Endothelial cell of hepatic sinusoid (primary cell): ENCODE measurements at regions not wholly inside any gene's neighbourhood (a gene's known extent, or its start where the extent isn't known, plus 50 kb on each side); places are given as distances from the start of the nearest gene placed in this dataset.

ENCODE experiments used
- in situ Hi-C: cut with HindIII; loops from 2 replicates; pipeline ENCODE4 v1.10.0; 2017; ENCODE audit warnings: low sequenced_read_pairs

DNA sequence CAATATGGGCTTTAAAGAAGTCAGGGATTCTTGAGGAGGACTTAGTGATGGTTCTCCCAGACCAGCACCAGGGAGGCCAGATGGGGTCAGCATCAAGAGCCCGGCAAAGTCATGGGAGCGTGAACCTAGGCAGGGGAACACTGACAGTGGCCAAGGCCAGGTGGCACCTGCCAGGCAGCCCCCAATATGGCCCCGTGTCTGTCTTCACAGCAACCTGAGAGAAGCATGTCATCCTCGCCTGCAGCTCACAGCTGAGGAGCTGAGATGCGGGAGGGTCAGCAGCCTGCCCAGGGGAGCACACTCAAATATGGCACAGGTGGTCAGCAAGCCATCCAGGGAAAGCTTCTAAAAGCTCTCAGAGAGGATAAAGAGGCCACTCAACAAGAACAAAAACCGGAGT is 105.7 kb upstream of the GPC1 start:
- in situ Hi-C loops, result loop anchor here (5.0 kb wide), 1 partner anchor 93 kb away; no protein-coding TSS in a partner anchor

DNA sequence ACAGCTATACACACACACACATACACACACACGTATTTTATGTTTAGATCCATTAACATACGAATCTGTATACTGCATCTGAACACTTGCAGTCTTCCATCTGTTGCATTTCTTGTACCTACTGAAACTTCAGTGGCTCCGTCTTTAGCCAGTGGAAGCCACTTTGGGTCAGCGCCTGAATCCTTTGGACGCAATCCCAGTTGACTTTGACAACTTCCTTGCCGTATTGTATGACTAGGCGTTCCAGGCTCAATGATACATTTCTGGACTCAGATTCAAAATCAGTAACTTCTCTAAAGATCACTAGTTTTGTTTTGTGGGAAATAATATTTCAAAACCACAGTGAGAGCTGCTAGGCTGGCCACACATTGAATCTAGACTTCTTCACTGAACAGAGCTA is 101.5 kb upstream of the GPC1 start:
- in situ Hi-C loops, result no loop called here

DNA sequence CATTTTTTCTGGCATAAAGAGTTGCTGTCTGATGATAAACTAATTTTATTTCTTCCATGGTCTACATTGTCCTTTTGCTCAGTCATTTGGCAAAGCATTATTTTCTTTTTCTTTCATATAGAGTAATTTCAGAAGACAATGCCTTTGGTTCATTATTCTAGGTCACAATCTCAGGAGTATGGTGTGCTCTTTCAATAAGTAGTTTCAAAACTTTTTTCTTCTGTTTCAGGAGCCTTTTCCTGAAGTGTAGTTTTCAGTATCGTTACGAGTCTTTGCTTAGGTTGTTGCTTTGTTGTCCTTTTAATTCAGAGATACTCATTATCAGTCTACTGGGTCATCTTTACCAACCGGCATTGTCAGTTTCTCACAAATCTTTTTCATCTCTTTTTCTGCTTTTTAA is 100.4 kb upstream of the GPC1 start:
- in situ Hi-C loops, result loop anchor here (5.0 kb wide), 1 partner anchor 37 kb away; no protein-coding TSS in a partner anchor

DNA sequence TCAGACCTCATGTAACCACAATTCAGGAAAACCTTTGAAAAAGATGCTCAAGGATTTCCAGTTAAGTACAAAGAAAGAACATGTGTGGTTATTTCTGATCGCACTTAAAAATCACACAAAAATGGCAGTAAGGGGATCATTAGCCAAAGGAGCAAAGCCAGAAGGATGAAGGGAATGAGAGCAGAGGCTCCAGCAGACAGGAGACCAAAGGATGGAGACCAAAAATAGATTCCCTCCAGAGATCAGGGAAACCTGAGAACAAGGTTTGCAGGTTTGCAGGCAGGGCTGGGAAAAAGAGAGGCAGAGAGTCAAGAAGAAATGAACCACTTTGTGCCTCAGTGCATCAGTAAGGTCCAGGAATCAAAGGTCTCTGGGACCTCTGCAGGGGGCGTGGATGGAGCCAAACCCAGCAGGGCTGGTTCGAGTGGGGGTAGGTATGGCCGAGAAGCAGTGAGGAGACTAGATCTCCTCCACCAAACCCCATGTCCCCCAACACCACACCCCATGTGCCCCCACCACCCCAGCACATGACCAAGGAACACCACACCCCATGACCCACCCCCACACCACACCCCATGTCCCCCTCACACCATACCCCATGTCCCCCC is 98.5 kb upstream of the GPC1 start:
- in situ Hi-C loops, result loop anchor here (5.0 kb wide), 1 partner anchor 35 kb away; no protein-coding TSS in a partner anchor

DNA sequence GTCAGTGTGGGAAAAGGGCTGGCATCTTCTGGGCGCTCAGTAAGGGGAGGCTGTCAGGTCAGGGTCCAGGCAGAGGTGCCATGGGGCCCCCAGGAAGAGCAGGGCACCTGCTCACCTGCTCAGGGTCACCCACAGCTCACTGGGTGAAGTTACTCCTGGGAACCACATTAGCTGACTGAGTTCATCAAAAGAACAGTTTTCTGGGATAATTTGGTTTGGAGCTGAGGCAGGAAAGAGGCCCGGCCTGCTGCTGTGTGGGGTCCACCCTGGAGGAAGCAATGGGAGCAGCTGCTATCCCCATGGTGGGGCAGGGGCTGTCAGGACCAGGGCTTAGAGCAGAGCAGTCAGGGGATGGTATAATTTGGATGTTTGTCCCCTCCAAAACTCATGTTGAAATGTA is 97.2 kb upstream of the GPC1 start:
- in situ Hi-C loops, result loop anchor here (5.0 kb wide), 1 partner anchor 34 kb away; no protein-coding TSS in a partner anchor

DNA sequence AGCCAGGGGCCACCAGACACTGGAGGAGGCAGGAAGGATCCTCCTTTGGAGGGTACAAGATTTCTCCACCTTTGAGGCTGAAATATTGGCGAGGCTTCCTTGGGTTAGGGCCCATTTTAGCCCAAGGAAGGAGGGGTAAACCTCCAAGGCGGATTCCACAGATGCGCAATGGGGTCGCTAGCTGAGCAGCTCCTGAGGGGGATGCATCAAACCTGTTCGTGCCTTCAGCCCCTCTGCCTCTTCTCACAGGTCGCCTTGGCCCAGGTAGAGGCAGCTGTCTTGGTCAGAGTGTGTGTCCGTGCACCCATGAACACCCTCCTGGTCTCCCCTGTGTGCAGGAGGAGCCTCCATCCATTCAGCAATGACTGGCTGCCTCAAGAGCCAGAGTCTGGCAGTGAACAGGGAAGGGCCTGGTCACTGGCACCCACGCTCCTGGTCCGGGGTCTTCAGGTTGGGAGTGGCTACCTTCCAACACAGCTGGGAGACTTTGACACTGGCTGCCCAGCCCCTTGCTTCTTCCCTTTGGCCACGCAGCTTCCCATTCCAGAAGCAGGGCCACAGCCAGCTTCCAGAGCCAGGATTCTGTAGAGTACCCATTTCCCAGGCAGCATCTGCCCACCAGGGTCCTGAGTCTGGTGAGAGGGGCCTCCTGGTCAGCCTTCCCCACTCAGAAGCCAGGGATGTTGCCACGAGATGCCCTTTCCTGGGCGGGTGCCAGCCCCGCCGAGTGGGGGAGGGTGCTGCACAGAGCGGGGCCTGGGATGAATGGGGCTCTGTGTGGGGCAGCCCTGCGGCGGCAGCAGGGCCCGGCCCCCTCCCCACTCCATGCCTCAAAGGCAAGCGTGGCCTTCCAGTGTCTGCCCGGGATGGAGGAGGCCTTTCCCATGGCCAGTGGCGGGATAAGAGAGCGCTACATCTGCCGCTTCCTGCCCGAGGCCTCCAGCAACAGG is 95.8 kb upstream of the GPC1 start:
- in situ Hi-C loops, result loop anchor here (5.0 kb wide), 1 partner anchor 33 kb away; no protein-coding TSS in a partner anchor

DNA sequence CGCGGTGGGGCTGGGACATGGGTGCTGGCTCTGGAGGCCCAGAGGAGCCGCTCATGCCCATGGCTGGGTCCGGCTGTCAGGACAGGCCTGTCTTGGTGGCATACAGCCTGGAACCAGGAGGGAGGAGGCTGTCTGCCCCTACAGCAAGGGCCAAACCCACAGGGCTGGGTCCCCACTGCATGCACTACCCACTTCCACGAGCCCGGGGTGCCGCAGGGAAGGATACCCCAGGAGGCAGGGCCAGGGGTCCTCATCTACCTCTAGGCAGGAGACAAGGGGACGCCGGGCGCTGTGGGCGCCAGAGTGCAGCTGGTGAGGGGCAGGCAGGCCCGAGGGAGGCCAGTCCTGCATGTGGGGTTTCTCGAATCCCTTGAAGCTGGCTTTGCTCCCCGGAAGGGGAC is 95.1 kb upstream of the GPC1 start:
- in situ Hi-C loops, result no loop called here

DNA sequence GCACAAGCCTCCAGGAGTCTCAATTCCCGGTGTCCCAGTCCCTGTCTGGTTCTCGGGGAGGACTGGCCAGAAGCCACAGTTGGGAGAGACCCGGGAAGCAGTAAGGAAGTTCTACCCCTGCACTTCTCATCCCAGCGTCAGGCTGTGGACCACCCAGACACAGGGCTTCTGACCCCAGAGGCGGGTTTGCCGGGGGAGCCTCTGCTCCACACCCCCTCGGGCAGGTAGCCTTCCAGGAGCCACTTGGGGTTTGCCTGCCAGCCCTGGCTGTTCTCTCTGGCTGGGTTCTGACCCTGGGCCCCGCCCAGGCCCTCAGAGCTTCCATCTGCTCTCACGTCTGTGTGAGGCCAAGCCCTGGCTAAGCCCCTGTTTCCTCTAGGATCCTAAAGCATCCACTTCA is 94.4 kb upstream of the GPC1 start:
- in situ Hi-C loops, result no loop called here

DNA sequence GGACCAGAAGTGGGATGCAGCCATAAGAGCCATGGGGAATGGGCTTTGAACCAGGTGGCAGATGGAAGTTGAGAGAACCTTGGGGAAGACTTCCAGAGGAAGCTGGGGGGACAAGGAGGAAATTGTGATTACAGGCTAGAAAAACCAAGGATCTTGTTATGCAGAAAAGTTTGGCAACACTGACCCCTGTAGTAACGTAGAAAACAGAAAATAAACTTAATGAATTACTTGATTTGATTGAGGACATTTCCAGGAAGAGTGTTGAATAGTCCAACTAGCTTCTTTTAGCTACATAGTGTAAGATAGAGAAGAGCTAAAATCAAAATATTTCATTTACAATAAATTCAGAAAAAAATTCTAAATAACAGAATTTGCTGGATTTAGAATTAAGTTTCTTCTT is 91.9 kb upstream of the GPC1 start:
- in situ Hi-C loops, result no loop called here

DNA sequence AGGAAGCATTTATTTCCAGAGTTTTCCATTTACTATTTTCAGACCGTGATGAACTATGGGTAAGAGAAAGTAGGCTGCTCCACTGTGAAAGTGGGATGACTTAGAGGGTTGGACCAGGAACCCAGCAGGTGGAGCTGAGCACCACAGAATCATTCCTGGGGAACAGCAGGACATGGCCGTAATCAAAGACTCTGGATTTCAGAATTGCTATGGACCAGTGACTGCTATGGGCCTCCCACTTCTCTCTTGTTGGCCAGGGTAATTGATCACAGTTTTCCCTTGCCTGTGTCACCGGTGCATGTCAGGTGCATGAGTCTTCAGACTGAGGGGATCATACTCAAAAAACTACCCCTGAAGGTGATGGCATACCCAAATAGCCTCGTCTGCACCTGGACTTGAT is 90.6 kb upstream of the GPC1 start:
- in situ Hi-C loops, result no loop called here

DNA sequence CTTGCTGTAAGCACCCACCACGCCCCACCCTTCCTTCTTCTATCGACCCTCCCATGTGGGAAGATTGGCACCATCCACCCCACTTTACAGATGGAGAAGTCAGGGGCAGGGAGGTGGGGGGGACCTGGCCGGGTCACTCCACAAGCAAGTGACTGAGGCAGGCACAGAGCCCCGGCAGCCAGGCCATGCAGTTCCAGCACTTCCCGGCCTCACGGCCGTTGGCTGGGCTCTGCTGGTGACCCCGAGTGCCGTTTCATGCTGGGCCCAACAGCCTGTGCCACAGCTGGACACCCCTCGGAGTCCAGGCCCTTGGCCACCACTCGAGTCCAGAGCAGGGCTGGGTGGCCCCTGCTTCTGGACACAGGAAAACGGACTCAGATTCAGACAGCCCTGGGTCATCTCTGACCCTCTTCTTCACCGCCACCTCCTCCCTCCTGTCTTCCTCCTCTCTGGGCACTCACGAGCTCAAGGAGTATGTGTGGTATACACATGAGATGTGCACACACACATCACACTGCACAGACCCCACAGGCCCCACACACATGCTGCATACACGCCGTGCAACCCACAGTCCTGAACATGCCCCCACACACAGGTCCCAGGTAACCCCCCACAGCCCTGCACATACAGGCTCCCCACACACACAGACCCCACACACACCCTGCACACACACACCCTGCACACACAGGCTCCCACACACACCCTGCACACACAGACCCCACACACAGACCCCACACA is 89.3 kb upstream of the GPC1 start:
- in situ Hi-C loops, result no loop called here

DNA sequence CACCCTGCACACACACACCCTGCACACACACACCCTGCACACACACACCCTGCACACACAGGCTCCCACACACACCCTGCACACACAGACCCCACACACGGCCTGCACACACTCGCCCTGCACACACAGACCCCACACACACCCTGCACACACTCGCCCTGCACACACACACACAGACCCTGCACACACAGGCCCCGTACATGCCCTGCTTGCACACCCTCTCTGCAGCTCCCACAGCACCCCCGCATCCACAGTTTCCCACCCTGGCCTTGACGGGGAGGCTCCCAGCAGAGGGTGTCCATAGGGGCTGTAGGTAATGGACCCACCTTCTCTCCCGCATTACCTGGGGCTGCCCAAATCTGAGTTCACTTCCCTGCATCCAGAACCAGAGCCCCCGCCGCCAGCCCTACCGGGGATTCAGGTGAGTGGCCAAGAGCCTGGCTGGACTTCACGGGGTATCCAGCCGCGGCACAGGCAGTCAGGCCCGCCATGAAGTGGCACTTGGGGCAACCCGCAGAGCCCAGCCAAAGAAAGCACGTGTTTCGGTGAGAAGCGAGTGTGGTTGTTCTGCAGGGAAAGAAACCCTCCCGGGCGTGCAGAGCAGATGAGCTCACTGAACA is 88.6 kb upstream of the GPC1 start:
- in situ Hi-C loops, result no loop called here

DNA sequence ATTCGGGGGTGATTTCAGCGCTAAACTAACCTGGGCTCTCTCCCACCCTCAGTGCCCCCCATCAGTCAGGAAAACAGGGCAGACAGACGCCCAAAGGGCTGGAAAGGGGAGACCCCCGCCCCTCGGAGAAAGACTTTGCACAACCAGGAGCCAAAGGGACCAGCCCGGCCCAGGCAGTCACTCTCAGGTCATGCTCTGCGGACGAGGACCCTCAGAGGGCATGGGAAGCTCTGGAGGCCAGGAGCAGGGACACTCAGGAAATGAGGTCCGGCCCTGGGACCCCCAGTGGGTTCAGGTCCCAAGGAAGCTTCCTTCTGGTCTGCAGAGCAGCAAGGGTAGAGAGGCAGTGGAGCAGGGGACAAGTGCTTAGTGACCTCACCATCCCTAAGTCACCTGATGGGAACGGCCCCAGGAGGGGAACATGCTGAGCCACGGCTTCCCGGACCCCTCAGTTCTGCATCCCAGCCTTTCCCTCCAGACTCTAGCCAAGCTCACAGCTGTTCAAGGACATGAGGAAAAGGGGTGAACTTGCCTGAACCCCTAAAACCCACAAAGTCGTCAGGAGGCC is 88.0 kb upstream of the GPC1 start:
- in situ Hi-C loops, result no loop called here

DNA sequence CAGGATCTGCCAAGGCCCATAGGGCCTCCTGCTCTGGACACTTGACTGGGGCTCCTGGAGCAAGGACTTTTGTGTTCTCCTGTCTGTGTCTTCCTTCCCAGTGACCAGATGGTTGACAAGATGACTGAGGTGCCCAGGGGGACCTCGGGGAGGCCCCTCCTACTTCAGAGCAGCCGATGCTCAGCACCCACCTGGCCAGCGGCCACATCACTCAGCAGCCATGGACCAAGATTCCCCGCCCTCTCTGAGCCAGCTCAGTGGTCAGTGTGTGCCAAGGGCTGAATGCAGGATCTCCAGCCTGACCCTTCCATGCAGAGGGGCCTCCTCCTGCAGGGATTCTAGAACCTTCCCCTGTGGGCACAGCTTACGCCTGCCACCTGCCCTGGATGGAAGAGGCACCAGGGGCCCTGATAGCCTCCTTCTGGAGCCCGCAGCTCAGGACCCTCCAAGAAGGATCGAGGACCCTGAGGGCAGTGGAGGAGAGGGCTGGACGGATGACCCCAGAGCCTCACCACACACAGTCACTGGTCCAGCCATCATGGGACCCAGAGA is 87.4 kb upstream of the GPC1 start:
- in situ Hi-C loops, result no loop called here

DNA sequence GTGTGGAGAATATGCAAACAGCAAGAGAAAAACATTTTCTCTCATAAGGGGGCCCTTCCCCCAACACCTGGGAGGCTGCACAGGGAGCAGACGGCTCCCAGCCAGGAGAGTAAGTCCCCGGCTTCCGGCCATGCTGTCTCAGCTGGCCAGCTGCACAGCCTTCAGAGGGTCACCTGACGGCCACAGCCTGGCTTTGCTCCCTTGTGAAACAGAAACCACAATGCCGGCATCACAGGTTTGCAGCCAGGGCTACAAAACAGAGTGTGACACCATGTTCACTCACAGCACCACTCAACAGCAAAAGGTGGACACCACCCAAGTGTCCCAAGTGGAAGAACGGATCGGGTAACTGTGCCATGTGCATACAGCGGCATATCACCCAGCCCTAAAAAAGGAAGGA is 86.9 kb upstream of the GPC1 start:
- in situ Hi-C loops, result no loop called here

DNA sequence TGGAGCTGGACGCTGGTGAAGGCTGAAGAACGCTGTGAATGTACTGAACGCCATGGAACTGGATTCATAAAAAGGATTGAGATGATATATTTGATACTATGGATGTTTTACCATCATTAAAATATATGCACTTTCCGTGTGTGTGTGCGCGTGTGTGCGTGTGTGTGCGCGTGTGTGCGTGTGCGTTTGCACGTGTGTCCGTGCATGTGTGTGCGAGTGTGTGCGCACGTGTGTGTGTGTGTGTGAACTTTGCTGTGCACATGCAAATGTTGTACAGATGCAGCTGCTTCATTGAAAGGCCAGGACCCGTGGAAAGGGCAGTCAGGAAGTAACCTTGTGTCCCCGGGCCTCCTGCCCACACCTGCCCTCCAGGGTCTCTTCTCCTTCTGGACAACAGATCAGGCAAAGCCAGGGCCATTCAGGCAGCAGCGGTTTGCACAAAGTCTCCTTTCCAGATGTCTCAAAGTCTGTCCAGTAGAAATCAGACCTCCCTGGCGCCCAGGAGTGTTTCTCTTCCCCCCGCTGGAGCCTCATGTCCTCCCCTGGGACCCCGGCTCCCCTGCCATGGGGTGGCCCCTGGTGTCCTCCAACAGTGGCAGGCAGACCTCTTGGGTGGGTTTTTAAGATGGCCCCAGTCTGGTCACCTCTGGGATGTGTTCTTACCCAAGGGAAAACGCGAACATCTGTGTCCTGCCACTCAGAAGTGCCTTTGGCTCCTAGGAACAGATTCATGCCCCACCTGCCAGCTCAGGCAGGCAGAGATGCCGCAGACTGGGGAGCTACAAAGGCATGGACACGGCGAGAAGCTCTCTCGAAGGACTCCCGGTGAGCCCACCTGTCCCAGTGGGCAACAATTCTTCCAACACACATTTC is 86.1 kb upstream of the GPC1 start:
- in situ Hi-C loops, result no loop called here

DNA sequence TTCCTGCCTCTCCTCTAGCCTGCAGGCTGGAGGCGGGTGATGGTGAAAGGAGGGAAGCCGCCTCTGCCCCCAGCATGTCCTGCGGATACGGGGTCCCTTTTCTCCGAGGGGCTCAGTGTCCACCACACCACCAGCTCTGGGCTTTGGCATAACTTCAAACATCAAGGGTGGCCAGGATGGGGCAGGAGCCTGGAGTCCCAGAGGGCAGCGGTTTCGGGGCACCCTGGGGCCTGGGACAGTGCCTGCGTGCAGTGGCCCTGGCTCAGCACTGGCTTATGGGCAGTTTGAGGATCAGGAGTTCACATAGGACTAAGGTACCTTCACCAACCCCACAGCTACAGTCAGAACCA is 85.5 kb upstream of the GPC1 start:
- in situ Hi-C loops, result no loop called here

DNA sequence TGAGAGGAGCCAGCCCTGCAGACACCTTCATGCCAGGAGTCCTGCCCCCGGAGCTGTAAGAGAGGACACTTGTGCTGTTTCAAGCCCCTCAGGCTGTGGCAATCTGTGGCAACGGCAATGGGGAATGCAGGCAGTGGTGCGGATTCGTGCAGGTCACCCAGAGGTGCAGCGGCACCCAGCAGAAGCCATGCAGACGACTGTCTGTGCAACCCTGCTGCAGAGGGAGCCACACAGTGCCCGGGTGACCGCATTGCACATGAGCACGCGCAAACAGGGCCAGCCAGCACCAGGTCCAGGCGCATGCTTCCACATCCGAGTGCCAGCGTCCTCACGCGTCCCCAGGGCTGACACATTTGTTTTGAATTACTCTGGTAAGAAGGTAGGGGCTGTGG is 84.8 kb upstream of the GPC1 start:
- in situ Hi-C loops, result no loop called here

DNA sequence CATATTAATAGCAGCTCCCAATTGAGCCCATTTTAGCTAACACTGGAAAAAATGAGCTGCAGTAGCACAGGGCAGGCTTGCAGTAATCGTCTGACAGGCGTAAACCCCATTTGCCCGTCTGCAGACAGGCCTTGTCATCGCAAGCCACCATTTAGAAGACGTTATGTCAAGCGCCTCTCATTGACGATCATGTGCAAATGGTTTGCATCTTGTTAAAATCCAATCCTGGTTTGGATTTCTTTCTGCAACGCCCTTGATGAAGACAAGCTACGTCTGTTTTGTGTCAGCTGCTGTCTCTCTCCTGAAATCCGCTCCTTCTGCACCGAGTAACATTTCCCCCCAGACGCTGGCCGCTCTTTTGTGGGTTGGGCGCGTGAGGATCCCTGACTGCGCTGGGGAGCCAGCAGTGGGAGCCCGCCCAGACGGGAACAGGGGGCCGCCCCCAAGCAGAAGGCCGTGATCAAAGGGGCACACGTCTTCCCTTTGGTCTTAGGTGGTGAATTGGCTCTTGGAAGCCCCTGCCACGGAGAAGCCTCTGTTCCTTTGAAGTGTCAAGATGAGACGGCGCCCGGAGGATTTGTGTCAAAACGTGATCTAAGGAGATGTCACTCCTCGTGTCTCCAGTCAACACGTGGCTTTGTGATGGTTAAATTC is 84.2 kb upstream of the GPC1 start:
- in situ Hi-C loops, result no loop called here
